K562 (cell line): ENCODE measurements at regions not wholly inside any gene's neighbourhood (a gene's known extent, or its start where the extent isn't known, plus 50 kb on each side); places are given as distances from the start of the nearest gene placed in this dataset.

Source experiments
- ATAC-seq: fragments of 200-7000 bp; cut with Tn5 transposase; 3 replicates; pipeline ENCODE4 v1.9.1; 2020; ENCODE audit warnings: moderate library complexity
- BruUV-seq: library from RNA; stranded (reverse); fragments of 400-500 nt; replicated peaks from 2 replicates; lab custom pipeline; 2021; lab: Mats Ljungman, UMichigan
- CTCF ChIA-PET: fragments of 300-600 bp; formaldehyde crosslinking; extraction: SDS; loops from one replicate; lab custom pipeline; 2021; ENCODE audit warnings: low intra/inter-chr PET ratio; lab: Yijun Ruan, JAX
- POLR2A ChIA-PET: fragments of 300-600, 350-650 bp; sonication (Branson Sonifier 250); formaldehyde crosslinking; extraction: SDS; loops from one replicate; lab custom pipeline; 2021; ENCODE audit warnings: antibody characterized with exemption, inconsistent platforms; lab: Yijun Ruan, JAX
- DNase-seq, 4 experiments: peaks; one replicate each; pipeline versions ENCODE4 v3.0.0 to v3.0.0-alpha.2; 2011 to 2018; ENCODE audit warnings: low spot score in 3 of 4, mixed read lengths in 3 of 4; ENCODE audit errors: extremely low read depth in 1 of 4
- FAIRE-seq: peaks from 2 replicates; lab custom pipeline; 2011; peaks lifted over from hg19 to GRCh38; lab: Jason Lieb, UNC
- H2AFZ ChIP-seq: 2 replicates; pipeline ENCODE4 v1.6.0; 2011; ENCODE audit warnings: low read depth, low read length, control low read depth, inconsistent platforms
- H3K27ac ChIP-seq: fragments of 200-600 bp; 3 replicates; pipeline ENCODE4 v1.8.0; 2011; ENCODE audit warnings: low read depth, mild to moderate bottlenecking, control low read depth, inconsistent platforms, low read length, moderate library complexity, mixed read lengths; ENCODE audit errors: extremely low read depth
- H3K27me3 ChIP-seq, 2 experiments: fragments of 300-600 bp in 1 of 2; 2 replicates in 1 of 2; 3 replicates in 1 of 2; pipeline versions ENCODE4 v1.6.0 to v1.8.0; 2011; ENCODE audit warnings: inconsistent platforms in 2 of 2, low read length in 2 of 2, mild to moderate bottlenecking in 1 of 2, mixed read lengths in 1 of 2, moderate library complexity in 1 of 2; ENCODE audit not compliant: control insufficient read depth in 2 of 2, insufficient read depth in 2 of 2
- H3K36me3 ChIP-seq: fragments of 300-600 bp; 3 replicates; pipeline ENCODE4 v1.8.0; 2011; ENCODE audit warnings: mild to moderate bottlenecking, low read length, inconsistent platforms; ENCODE audit not compliant: control insufficient read depth, insufficient read depth
- H3K4me1 ChIP-seq, 2 experiments: fragments of 200-600 bp in 1 of 2; replicated peaks in 1 of 2; 2 replicates in 1 of 2; 3 replicates in 1 of 2; pipeline versions ENCODE4 v1.5.1 to v1.8.0; 2011; ENCODE audit warnings: inconsistent platforms in 2 of 2, low read length in 2 of 2, mild to moderate bottlenecking in 1 of 2, mixed read lengths in 1 of 2, moderate library complexity in 1 of 2; ENCODE audit not compliant: control insufficient read depth in 2 of 2, insufficient read depth in 2 of 2
- H3K4me2 ChIP-seq: 2 replicates; pipeline ENCODE4 v1.6.1; 2011; ENCODE audit warnings: low read length, control low read depth, inconsistent platforms, mixed read lengths; ENCODE audit not compliant: insufficient read depth
- H3K4me3 ChIP-seq: fragments of 200-600 bp; sonication (generic), shearing (Covaris generic); 2 replicates; pipeline ENCODE4 v1.5.1; 2016; ENCODE audit warnings: control low read depth, inconsistent platforms
- H3K79me2 ChIP-seq: fragments of 200-600 bp; 3 replicates; pipeline ENCODE4 v1.8.0; 2011; ENCODE audit warnings: low read length, inconsistent platforms; ENCODE audit not compliant: control insufficient read depth, insufficient read depth
- H3K9ac ChIP-seq, 2 experiments: 2 replicates each; pipeline versions ENCODE4 v1.6.0 to v1.6.1; 2011; ENCODE audit warnings: low read depth in 2 of 2, low read length in 2 of 2, control low read depth in 1 of 2, inconsistent platforms in 1 of 2, mild to moderate bottlenecking in 1 of 2, mixed read lengths in 1 of 2; ENCODE audit not compliant: insufficient read depth in 1 of 2
- H3K9me1 ChIP-seq: one replicate; pipeline ENCODE4 v1.6.0; 2011; ENCODE audit warnings: inconsistent platforms, mild to moderate bottlenecking, low read length, moderate library complexity; ENCODE audit not compliant: control insufficient read depth, insufficient read depth
- H3K9me3 ChIP-seq: replicated peaks from 2 replicates; pipeline ENCODE4 v1.5.1; 2011; ENCODE audit warnings: low read depth, low read length, inconsistent platforms; ENCODE audit not compliant: control insufficient read depth, insufficient read depth
- H4K20me1 ChIP-seq: replicated peaks from 2 replicates; pipeline ENCODE4 v1.6.1; 2011; ENCODE audit warnings: low read length, inconsistent platforms, mixed read lengths; ENCODE audit not compliant: control insufficient read depth, insufficient read depth
- C11orf30 ChIP-seq: fragments of 450-650 bp; IDR thresholded peaks from 2 replicates; pipeline ENCODE4 v1.6.1; 2016; ENCODE audit warnings: low read depth, mild to moderate bottlenecking
- CHCHD3 ChIP-seq: fragments of 250-450 bp; sonication (Bioruptor Pico); IDR thresholded peaks from 2 replicates; pipeline ENCODE4 v2.1.2; 2022; ENCODE audit warnings: mild to moderate bottlenecking
- JUN ChIP-seq, 2 experiments: sonication (generic) in 1 of 2; formaldehyde crosslinking in 1 of 2; IDR thresholded peaks; 2 replicates each; pipeline versions ENCODE4 v1.6.1 to v1.8.0; 2012 to 2022; ENCODE audit warnings: borderline replicate concordance in 2 of 2, mild to moderate bottlenecking in 2 of 2, improper control_type of control experiment in 1 of 2, low read depth in 1 of 2, low read length in 1 of 2, missing genetic modification reagents in 1 of 2
- MAFG ChIP-seq: fragments of 450-650 bp; conservative IDR thresholded peaks from 2 replicates; pipeline ENCODE4 v1.6.1; 2016; ENCODE audit warnings: missing genetic modification characterization, missing compliant biosample characterization
- RB1 ChIP-seq: fragments of 450-650 bp; IDR thresholded peaks from 2 replicates; pipeline ENCODE4 v1.6.1; 2017; ENCODE audit warnings: low read depth, mild to moderate bottlenecking
- TBP ChIP-seq: optimal IDR thresholded peaks from 2 replicates; pipeline ENCODE3; 2011; ENCODE audit warnings: low read depth, low read length, improper control_type of control experiment
- ZBTB17 ChIP-seq: fragments of 450-650 bp; formaldehyde crosslinking; IDR thresholded peaks from 2 replicates; pipeline ENCODE4 v1.4.0; 2020; ENCODE audit warnings: mild to moderate bottlenecking
- ZNF263 ChIP-seq: sonication (generic); formaldehyde crosslinking; IDR thresholded peaks from 2 replicates; pipeline ENCODE4 v1.8.0; 2022; ENCODE audit warnings: mild to moderate bottlenecking, missing genetic modification reagents, borderline replicate concordance
- ZNF316 ChIP-seq: fragments of 450-650 bp; IDR thresholded peaks from 2 replicates; pipeline ENCODE4 v1.6.1; 2016
- ZSCAN32 ChIP-seq: fragments of 450-650 bp; formaldehyde crosslinking; IDR thresholded peaks from 2 replicates; pipeline ENCODE4 v1.4.0; 2020; ENCODE audit warnings: mild to moderate bottlenecking, moderate library complexity
- WGBS: fragments of 100-300 bp; shearing (Covaris generic); methylation state at CpG from one replicate; pipeline ENCODE4 v1.1.6; 2016; ENCODE audit warnings: low coverage, mixed read lengths; ENCODE audit not compliant: insufficient coverage; ENCODE audit errors: missing lambda C conversion rate; 5-methylcytosine and 5-hydroxymethylcytosine counted together
- in situ Hi-C: fragments of 300-500 bp; cut with MboI; formaldehyde crosslinking; loops from 4 replicates; pipeline ENCODE4 v1.15.0; 2018; ENCODE audit warnings: inconsistent platforms, mixed read lengths
- intact Hi-C: fragments of 100-400 bp; cut with micrococcal nuclease; formaldehyde crosslinking; loops from 2 replicates; pipeline ENCODE4 v1.14.2; 2022
- TF ChIP-seq, protein P1 (sequence below): sonication (generic); formaldehyde crosslinking; IDR thresholded peaks from 2 replicates; pipeline ENCODE4 v1.8.0; 2022; ENCODE audit warnings: mild to moderate bottlenecking, low read depth, missing genetic modification reagents
- TF ChIP-seq, protein P2 (sequence below): sonication (generic); formaldehyde crosslinking; IDR thresholded peaks from 2 replicates; pipeline ENCODE4 v1.8.0; 2022; ENCODE audit warnings: missing genetic modification reagents, mild to moderate bottlenecking, borderline replicate concordance

DNA sequence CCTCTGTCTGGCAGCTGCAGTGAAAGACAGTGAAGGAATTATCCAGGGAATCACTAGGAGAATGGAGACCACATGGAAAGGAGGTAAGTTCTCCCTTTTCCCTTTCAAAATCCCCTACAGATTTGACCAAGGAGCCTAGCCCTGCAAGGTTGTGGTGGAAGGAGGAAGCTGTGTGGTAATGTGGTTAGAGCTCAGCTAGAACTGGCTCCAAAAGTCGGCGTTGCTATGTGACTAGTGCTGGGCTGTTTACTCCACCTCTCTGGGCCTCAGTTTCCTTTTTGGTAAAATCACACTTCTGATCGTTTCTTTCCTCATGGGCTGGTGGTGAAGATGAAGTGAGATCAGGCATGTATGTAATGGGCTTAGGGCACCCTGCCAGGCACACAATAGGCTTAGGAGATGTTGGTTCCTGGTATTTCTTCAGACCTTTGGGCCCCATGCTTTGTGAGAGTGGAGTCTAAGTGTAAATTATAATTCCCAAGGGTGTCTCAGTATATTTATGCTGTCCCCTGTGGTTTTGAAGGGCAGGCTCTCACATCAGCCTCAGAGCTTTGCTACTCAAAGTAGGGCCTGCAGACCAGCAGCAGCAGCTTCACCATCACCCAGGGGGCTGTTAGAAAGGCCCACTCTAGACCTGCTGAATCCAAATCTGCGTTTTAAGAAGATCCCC is 183.7 kb upstream of the BCOR start:
- 0 out of 2 replicates have a peak, but pooled peaks cover 3% of the 10 kb centered on the region for H3K9me3 ChIP-seq
- no peaks in the 10 kb centered on the region for H3K79me2 ChIP-seq
- H3K27ac ChIP-seq: no peak overlapping the region
- no peak for FAIRE-seq
- peaks cover 0 to 4% of the 10 kb centered on the region in 2 experiments; a peak in 1 of 5 replicates for H3K27me3 ChIP-seq
- CTCF ChIA-PET: no interaction called here
- no peak for TF ChIP-seq ZSCAN32
- H3K36me3 ChIP-seq: no peaks in the 10 kb centered on the region
- no peak overlapping the region for H3K4me3 ChIP-seq
- no TSS peak for BruUV-seq
- in situ Hi-C loops: no loop called here
- intact Hi-C loops: no loop called here
- H2AFZ ChIP-seq: no peak overlapping the region
- H4K20me1 ChIP-seq: no peaks in the 10 kb centered on the region
- H3K4me1 ChIP-seq: peaks cover 0 to 6% of the 10 kb centered on the region in 2 experiments; a peak in 3 of 5 replicates
- H3K9me1 ChIP-seq: no peaks in the 10 kb centered on the region
- POLR2A ChIA-PET: no interaction called here
- 13% methylated on average over 4 of the region's 4 CpGs for WGBS
- H3K4me2 ChIP-seq: no peak overlapping the region
- no peak overlapping the region for H3K9ac ChIP-seq
- ATAC-seq: no peak
- no peak for DNase-seq

DNA sequence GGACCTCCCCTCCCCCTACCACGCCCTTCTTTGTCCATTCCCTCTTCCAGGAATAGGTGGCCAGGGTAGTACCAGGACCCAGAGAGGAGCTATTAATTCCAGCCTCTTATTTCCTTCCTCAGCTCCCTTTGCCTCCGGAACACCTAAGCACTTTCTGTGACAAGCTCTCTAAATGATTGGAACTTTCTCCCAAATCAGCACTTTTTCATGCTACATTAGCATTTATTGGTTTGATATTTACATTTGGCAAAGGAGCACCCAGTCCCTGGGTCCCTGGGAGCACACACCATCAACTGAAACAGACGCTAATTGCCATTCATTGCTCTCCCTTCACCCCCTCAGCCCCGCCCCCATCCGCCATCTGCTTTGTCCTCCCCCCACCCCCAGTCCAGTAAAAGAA is 182.0 kb upstream of the BCOR start:
- TF ChIP-seq TBP: no peak
- TF ChIP-seq RB1: no peak
- peak; percentile 35; the same call in 1 of the 2 replicates for TF ChIP-seq MAFG
- no peak for TF ChIP-seq CHCHD3 (CRISPR knock-in tag)
- TF ChIP-seq JUN (IDR thresholded peaks at IDR 0.05; ENCODE audit: borderline replicate concordance, low read depth, low read length): no peak
- TF ChIP-seq JUN (CRISPR knock-in tag; IDR thresholded peaks at IDR 0.05; ENCODE audit: borderline replicate concordance): no peak
- no peak for TF ChIP-seq ZNF263 (CRISPR knock-in tag)
- TF ChIP-seq ZNF316: peak; percentile 64
- TF ChIP-seq, protein P1, sequence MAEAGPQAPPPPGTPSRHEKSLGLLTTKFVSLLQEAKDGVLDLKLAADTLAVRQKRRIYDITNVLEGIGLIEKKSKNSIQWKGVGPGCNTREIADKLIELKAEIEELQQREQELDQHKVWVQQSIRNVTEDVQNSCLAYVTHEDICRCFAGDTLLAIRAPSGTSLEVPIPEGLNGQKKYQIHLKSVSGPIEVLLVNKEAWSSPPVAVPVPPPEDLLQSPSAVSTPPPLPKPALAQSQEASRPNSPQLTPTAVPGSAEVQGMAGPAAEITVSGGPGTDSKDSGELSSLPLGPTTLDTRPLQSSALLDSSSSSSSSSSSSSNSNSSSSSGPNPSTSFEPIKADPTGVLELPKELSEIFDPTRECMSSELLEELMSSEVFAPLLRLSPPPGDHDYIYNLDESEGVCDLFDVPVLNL (CRISPR knock-in tag): no peak
- no peak for TF ChIP-seq ZBTB17 (CRISPR knock-in tag)
- peak; percentile 57 for TF ChIP-seq C11orf30
- TF ChIP-seq, protein P2, sequence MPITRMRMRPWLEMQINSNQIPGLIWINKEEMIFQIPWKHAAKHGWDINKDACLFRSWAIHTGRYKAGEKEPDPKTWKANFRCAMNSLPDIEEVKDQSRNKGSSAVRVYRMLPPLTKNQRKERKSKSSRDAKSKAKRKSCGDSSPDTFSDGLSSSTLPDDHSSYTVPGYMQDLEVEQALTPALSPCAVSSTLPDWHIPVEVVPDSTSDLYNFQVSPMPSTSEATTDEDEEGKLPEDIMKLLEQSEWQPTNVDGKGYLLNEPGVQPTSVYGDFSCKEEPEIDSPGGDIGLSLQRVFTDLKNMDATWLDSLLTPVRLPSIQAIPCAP (CRISPR knock-in tag): no peak
- no peak overlapping the region for H3K9ac ChIP-seq

More for the DNA sequence above, 182.0 kb upstream of the BCOR start:
- H4K20me1 ChIP-seq: no peaks in the 10 kb centered on the region
- H3K79me2 ChIP-seq: no peaks in the 10 kb centered on the region
- DNase-seq (no peak), ATAC-seq (no peak), FAIRE-seq (no peak)
- in situ Hi-C loops: no loop called here
- CTCF ChIA-PET: no interaction called here
- H3K9me3 ChIP-seq: peaks cover 2% of the 10 kb centered on the region; the same call in 1 of the 2 replicates
- no TSS peak for BruUV-seq
- no peaks in the 10 kb centered on the region for H3K9me1 ChIP-seq
- POLR2A ChIA-PET: no interaction called here
- WGBS: 14% methylated on average over 5 of the region's 5 CpGs
- peaks cover 0 to 4% of the 10 kb centered on the region in 2 experiments; a peak in 1 of 5 replicates for H3K27me3 ChIP-seq
- H3K4me2 ChIP-seq: no peak overlapping the region
- intact Hi-C loops: no loop called here
- H3K36me3 ChIP-seq: no peaks in the 10 kb centered on the region
- H3K4me3 ChIP-seq: no peak overlapping the region
- H3K27ac ChIP-seq: no peak overlapping the region
- H3K4me1 ChIP-seq: peaks cover 0 to 6% of the 10 kb centered on the region in 2 experiments; a peak in 3 of 5 replicates
- H2AFZ ChIP-seq: no peak overlapping the region
